Endothelial cell of umbilical vein (primary cell): ENCODE measurements at regions not wholly inside any gene's neighbourhood (a gene's known extent, or its start where the extent isn't known, plus 50 kb on each side); places are given as distances from the start of the nearest gene placed in this dataset.

Experiments used
- BruUV-seq: library from RNA; stranded (reverse); fragments of 400-500 nt; replicated peaks from 2 replicates; lab custom pipeline; 2021; lab: Mats Ljungman, UMichigan
- CTCF ChIA-PET: fragments of 300-600, 350-600 bp; sonication (Branson Sonifier 250); formaldehyde crosslinking; loops from one replicate; lab custom pipeline; 2021; ENCODE audit warnings: antibody characterized with exemption, inconsistent platforms; lab: Charles Lee
- POLR2A ChIA-PET: fragments of 300-600, 350-600 bp; sonication (Branson Sonifier 250); formaldehyde crosslinking; loops from one replicate; lab custom pipeline; 2021; ENCODE audit warnings: antibody characterized with exemption, inconsistent platforms; lab: Charles Lee
- DNase-seq: peaks from one replicate; pipeline ENCODE4 v3.0.0-alpha.2; 2011; ENCODE audit warnings: low read depth, low spot score
- FAIRE-seq: peaks from 2 replicates; lab custom pipeline; 2011; peaks lifted over from hg19 to GRCh38; lab: Jason Lieb, UNC
- H2AFZ ChIP-seq: 2 replicates; pipeline ENCODE4 v1.6.0; 2012; ENCODE audit warnings: low read depth, low read length, control low read depth, inconsistent platforms
- H3K27ac ChIP-seq: 2 replicates; pipeline ENCODE4 v1.5.1; 2011; ENCODE audit warnings: low read depth, mild to moderate bottlenecking, control low read depth, low read length, moderate library complexity; ENCODE audit not compliant: insufficient read depth
- H3K27me3 ChIP-seq, 2 experiments: 2 replicates each; pipeline versions ENCODE4 v1.6.0 to v1.6.1; 2011; ENCODE audit warnings: low read length in 2 of 2, mixed read lengths in 1 of 2; ENCODE audit not compliant: control insufficient read depth in 2 of 2, insufficient read depth in 2 of 2
- H3K36me3 ChIP-seq, 2 experiments: 2 replicates in 1 of 2; 3 replicates in 1 of 2; pipeline ENCODE4 v1.5.1; 2011; ENCODE audit warnings: low read length in 2 of 2, mild to moderate bottlenecking in 1 of 2, moderate library complexity in 1 of 2; ENCODE audit not compliant: control insufficient read depth in 2 of 2, insufficient read depth in 2 of 2; ENCODE audit errors: extremely low read depth in 1 of 2
- H3K4me1 ChIP-seq: 3 replicates; pipeline ENCODE4 v1.5.1; 2011; ENCODE audit warnings: mild to moderate bottlenecking, low read length; ENCODE audit not compliant: control insufficient read depth, insufficient read depth; ENCODE audit errors: extremely low read depth
- H3K4me2 ChIP-seq: 2 replicates; pipeline ENCODE4 v1.6.1; 2011; ENCODE audit warnings: low read length, control low read depth, mixed read lengths; ENCODE audit not compliant: insufficient read depth
- H3K4me3 ChIP-seq, 3 experiments: fragments of 200-600 bp in 1 of 3; sonication (generic), shearing (Covaris generic) in 1 of 3; replicated peaks in 1 of 3; 2 replicates each; pipeline ENCODE4 v1.5.1; 2011 to 2016; ENCODE audit warnings: control low read depth in 3 of 3, low read length in 3 of 3, mild to moderate bottlenecking in 2 of 3, inconsistent platforms in 1 of 3, low read depth in 1 of 3, moderate library complexity in 1 of 3; ENCODE audit not compliant: insufficient read depth in 1 of 3
- H3K79me2 ChIP-seq: 2 replicates; pipeline ENCODE4 v1.6.0; 2012; ENCODE audit warnings: low read length, inconsistent platforms; ENCODE audit not compliant: control insufficient read depth, insufficient read depth
- H3K9ac ChIP-seq: replicated peaks from 2 replicates; pipeline ENCODE3; 2011; ENCODE audit warnings: low read length, control low read depth; ENCODE audit not compliant: insufficient read depth; ENCODE audit errors: extremely low read depth
- H3K9me1 ChIP-seq: replicated peaks from 3 replicates; pipeline ENCODE4 v1.6.0; 2011; ENCODE audit warnings: mild to moderate bottlenecking, low read length; ENCODE audit not compliant: control insufficient read depth, insufficient read depth; ENCODE audit errors: extremely low read depth
- H3K9me3 ChIP-seq: replicated peaks from 2 replicates; pipeline ENCODE4 v1.5.1; 2012; ENCODE audit warnings: low read length, inconsistent platforms; ENCODE audit not compliant: control insufficient read depth, insufficient read depth
- H4K20me1 ChIP-seq: replicated peaks from 2 replicates; pipeline ENCODE3; 2011; ENCODE audit warnings: mild to moderate bottlenecking, low read length; ENCODE audit not compliant: control insufficient read depth, insufficient read depth; ENCODE audit errors: extremely low read depth
- EZH2 ChIP-seq: IDR thresholded peaks from 2 replicates; pipeline ENCODE4 v1.6.1; 2012; ENCODE audit warnings: borderline replicate concordance, low read depth, mild to moderate bottlenecking, moderate library complexity, low read length, inconsistent platforms; ENCODE audit not compliant: severe bottlenecking
- FOS ChIP-seq: IDR thresholded peaks from 2 replicates; pipeline ENCODE4 v1.6.1; 2011; ENCODE audit warnings: mild to moderate bottlenecking, low read length, moderate library complexity, borderline replicate concordance; ENCODE audit not compliant: insufficient read depth
- MYC ChIP-seq: IDR thresholded peaks from one replicate; pipeline ENCODE4 v1.6.1; 2011; ENCODE audit warnings: mild to moderate bottlenecking, low read depth, low read length
- POLR2A ChIP-seq: IDR thresholded peaks from 2 replicates; pipeline ENCODE4 v1.6.1; 2012; ENCODE audit warnings: low read depth, mild to moderate bottlenecking, control low read depth, low read length
- dilution Hi-C: fragments of 300-500 bp; cut with MboI; formaldehyde crosslinking; loops from one replicate; pipeline ENCODE4 v1.15.0; 2019; ENCODE audit warnings: low sequenced_read_pairs; ENCODE audit not compliant: extremely low pct_ligation_motif_present
- intact Hi-C: fragments of 100-400 bp; cut with micrococcal nuclease; formaldehyde crosslinking; loops from one replicate; pipeline ENCODE4 v1.10.0; 2022
- TF ChIP-seq, protein P1 (sequence below), 2 donors: IDR thresholded peaks; 1 replicate in 1 of 2; 2 replicates in 1 of 2; pipeline ENCODE4 v1.5.1; 2011; ENCODE audit warnings: low read length in 2 of 2, mild to moderate bottlenecking in 2 of 2, moderate library complexity in 2 of 2, control low read depth in 1 of 2, inconsistent platforms in 1 of 2, low read depth in 1 of 2; ENCODE audit not compliant: insufficient read depth in 1 of 2; ENCODE audit errors: extremely low read depth in 1 of 2
- TF ChIP-seq, protein P2 (sequence below): IDR thresholded peaks from 2 replicates; pipeline ENCODE4 v1.6.1; 2011; ENCODE audit not compliant: insufficient read depth, insufficient read length

DNA sequence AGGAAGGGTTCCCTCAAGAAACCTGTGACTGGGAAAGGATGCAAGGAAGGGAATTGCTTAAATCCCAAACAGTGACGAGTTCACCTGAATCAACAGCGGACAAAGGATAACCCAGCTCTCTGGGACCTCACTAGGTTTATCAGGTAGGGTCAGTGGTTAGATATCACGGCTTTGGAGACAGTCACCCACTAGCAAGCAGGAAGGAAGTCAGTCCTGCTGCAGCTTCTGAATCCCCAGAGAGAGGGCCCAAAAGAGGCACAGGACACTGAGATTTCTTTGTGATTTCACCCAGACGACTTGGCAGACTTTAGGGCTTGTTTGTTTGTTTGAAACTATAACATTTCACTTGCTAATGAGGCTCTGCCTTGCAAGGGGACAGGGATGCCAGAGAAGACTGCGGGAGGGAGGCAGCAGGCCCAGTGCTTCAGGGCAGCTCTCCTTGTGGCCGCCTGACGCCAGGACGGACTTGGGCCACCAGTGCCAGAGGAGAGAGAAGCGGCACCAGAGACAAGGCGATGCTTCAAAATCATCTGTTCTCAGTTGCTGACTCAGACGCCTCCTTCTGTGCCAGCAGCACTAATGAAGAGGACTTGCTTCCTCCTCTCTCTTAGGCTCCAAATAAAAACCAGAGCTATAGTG, 275.6 kb upstream of the SLC30A5 start:
- CTCF ChIA-PET, result no interaction called here
- dilution Hi-C loops, result no loop called here
- BruUV-seq, result no TSS peak
- Histone ChIP-seq H3K9ac (no peak overlapping the region), H3K9me3 (no peaks in the 10 kb centered on the region), H3K27me3 (peaks cover 2 to 5% of the 10 kb centered on the region in 2 experiments), H3K36me3 (no peaks in the 10 kb centered on the region), H3K4me3 (no peak overlapping the region), H3K4me1 (no peaks in the 10 kb centered on the region), H3K9me1 (no peaks in the 10 kb centered on the region), H3K79me2 (no peaks in the 10 kb centered on the region), H3K4me2 (no peak overlapping the region), H2AFZ (no peak overlapping the region), H3K27ac (no peak overlapping the region), H4K20me1 (no peaks in the 10 kb centered on the region)
- POLR2A ChIA-PET, result no interaction called here
- intact Hi-C loops, result no loop called here
- no peak for DNase-seq
- FAIRE-seq, result no peak
- TF ChIP-seq, protein P1, sequence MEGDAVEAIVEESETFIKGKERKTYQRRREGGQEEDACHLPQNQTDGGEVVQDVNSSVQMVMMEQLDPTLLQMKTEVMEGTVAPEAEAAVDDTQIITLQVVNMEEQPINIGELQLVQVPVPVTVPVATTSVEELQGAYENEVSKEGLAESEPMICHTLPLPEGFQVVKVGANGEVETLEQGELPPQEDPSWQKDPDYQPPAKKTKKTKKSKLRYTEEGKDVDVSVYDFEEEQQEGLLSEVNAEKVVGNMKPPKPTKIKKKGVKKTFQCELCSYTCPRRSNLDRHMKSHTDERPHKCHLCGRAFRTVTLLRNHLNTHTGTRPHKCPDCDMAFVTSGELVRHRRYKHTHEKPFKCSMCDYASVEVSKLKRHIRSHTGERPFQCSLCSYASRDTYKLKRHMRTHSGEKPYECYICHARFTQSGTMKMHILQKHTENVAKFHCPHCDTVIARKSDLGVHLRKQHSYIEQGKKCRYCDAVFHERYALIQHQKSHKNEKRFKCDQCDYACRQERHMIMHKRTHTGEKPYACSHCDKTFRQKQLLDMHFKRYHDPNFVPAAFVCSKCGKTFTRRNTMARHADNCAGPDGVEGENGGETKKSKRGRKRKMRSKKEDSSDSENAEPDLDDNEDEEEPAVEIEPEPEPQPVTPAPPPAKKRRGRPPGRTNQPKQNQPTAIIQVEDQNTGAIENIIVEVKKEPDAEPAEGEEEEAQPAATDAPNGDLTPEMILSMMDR (IDR thresholded peaks at IDR 0.05; ENCODE audit: extremely low read depth in 1 of 2, insufficient read depth in 1 of 2, low read depth in 1 of 2, low read length in 2 of 2), result no peak
- TF ChIP-seq EZH2 (no peak), POLR2A (no peak)
- TF ChIP-seq, protein P2, sequence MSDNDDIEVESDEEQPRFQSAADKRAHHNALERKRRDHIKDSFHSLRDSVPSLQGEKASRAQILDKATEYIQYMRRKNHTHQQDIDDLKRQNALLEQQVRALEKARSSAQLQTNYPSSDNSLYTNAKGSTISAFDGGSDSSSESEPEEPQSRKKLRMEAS, result no peak

DNA sequence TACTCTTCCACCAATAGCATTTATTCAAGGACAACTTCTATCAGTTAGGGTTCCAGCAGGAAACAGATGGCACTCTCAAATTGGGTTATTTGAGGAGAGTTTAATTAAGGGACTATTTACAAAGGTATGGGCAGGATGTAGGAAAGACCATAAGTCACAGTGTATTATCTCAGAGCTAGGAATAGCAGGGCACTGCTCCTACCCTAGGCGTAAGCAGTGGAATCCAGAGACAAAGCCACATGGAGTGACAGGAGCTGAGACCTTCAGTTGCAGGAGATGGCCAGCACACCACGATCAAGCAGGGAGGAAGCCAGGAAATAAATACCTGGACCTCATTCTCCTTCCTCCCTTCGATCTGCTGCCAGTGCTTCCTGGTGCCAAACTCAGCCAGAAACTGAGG, 274.9 kb upstream of the SLC30A5 start:
- H3K9me3 ChIP-seq, result no peaks in the 10 kb centered on the region
- H3K9ac ChIP-seq, result no peak overlapping the region
- TF ChIP-seq EZH2 (no peak), POLR2A (no peak), FOS (no peak), MYC (no peak)
- TF ChIP-seq, protein P2, result no peak
- H3K79me2 ChIP-seq, result no peaks in the 10 kb centered on the region
- H3K9me1 ChIP-seq, result no peaks in the 10 kb centered on the region
- H3K36me3 ChIP-seq, result no peaks in the 10 kb centered on the region
- dilution Hi-C loops (no loop called here), intact Hi-C loops (no loop called here)
- DNase-seq (no peak), FAIRE-seq (no peak)
- no peaks in the 10 kb centered on the region for H4K20me1 ChIP-seq
- no TSS peak for BruUV-seq
- ChIA-PET POLR2A (no interaction called here), CTCF (no interaction called here)
- no peaks in the 10 kb centered on the region for H3K4me1 ChIP-seq
- no peak overlapping the region for H2AFZ ChIP-seq
- no peak overlapping the region for H3K27ac ChIP-seq
- H3K27me3 ChIP-seq, result peaks cover 2 to 5% of the 10 kb centered on the region in 2 experiments
- H3K4me2 ChIP-seq, result no peak overlapping the region
- no peak overlapping the region for H3K4me3 ChIP-seq
